Fibroblast of lung (primary cell): ENCODE measurements at regions not wholly inside any gene's neighbourhood (a gene's known extent, or its start where the extent isn't known, plus 50 kb on each side); places are given as distances from the start of the nearest gene placed in this dataset.
"Not testable (repeated sequence)": the region's sequence is repeated elsewhere in the genome, so short reads cannot be mapped to it uniquely, and the experiment has no call there.

Experiments used
- DNase-seq, 2 donors: peaks; one replicate each; pipeline versions ENCODE4 v3.0.0 to v3.0.0-alpha.2; 2010; ENCODE audit warnings: low read depth in 2 of 2
- H2AFZ ChIP-seq: 2 replicates; pipeline ENCODE4 v1.5.1; 2012; ENCODE audit warnings: low read length, control low read depth, inconsistent platforms
- H3K27ac ChIP-seq: 2 replicates; pipeline ENCODE4 v1.5.1; 2011; ENCODE audit warnings: low read length, control low read depth; ENCODE audit not compliant: insufficient read depth
- H3K27me3 ChIP-seq: 2 replicates; pipeline ENCODE4 v1.5.1; 2011; ENCODE audit warnings: mild to moderate bottlenecking, low read length; ENCODE audit not compliant: control insufficient read depth, insufficient read depth
- H3K36me3 ChIP-seq: 2 replicates; pipeline ENCODE4 v1.5.1; 2011; ENCODE audit warnings: low read length; ENCODE audit not compliant: control insufficient read depth, insufficient read depth
- H3K4me1 ChIP-seq: 2 replicates; pipeline ENCODE4 v1.5.1; 2011; ENCODE audit warnings: low read length; ENCODE audit not compliant: control insufficient read depth, insufficient read depth; ENCODE audit errors: extremely low read depth
- H3K4me2 ChIP-seq: 2 replicates; pipeline ENCODE4 v1.5.1; 2011; ENCODE audit warnings: low read length, control low read depth; ENCODE audit not compliant: insufficient read depth; ENCODE audit errors: extremely low read depth
- H3K4me3 ChIP-seq, 4 experiments: fragments of 200-600 bp in 1 of 4; sonication (generic) in 1 of 4; replicated peaks in 1 of 4; 2 replicates each; pipeline ENCODE4 v1.5.1; 2011 to 2016; ENCODE audit warnings: low read length in 4 of 4, low read depth in 3 of 4, mild to moderate bottlenecking in 3 of 4, control low read depth in 2 of 4, inconsistent platforms in 1 of 4, mixed read lengths in 1 of 4; ENCODE audit not compliant: insufficient read depth in 1 of 4; ENCODE audit errors: control extremely low read depth in 1 of 4
- H3K79me2 ChIP-seq: 2 replicates; pipeline ENCODE4 v1.5.1; 2012; ENCODE audit warnings: mild to moderate bottlenecking, low read length, inconsistent platforms; ENCODE audit not compliant: control insufficient read depth, insufficient read depth
- H3K9ac ChIP-seq: 2 replicates; pipeline ENCODE4 v1.5.1; 2011; ENCODE audit warnings: mild to moderate bottlenecking, low read length, control low read depth; ENCODE audit not compliant: insufficient read depth
- H3K9me3 ChIP-seq: 2 replicates; pipeline ENCODE4 v1.5.1; 2012; ENCODE audit warnings: low read depth, low read length; ENCODE audit not compliant: control insufficient read depth, insufficient read depth
- H4K20me1 ChIP-seq: 2 replicates; pipeline ENCODE4 v1.5.1; 2011; ENCODE audit warnings: low read length; ENCODE audit not compliant: control insufficient read depth, insufficient read depth; ENCODE audit errors: extremely low read depth
- CTCF ChIP-seq, 2 donors: IDR thresholded peaks in 1 of 2; conservative IDR thresholded peaks in 1 of 2; 1 replicate in 1 of 2; 2 replicates in 1 of 2; pipeline ENCODE4 v1.5.1; 2011 to 2012; ENCODE audit warnings: low read length in 2 of 2, control low read depth in 1 of 2, inconsistent platforms in 1 of 2, low read depth in 1 of 2, mild to moderate bottlenecking in 1 of 2
- EZH2 ChIP-seq: IDR thresholded peaks from 2 replicates; pipeline ENCODE4 v1.5.1; 2012; ENCODE audit warnings: low read length, control low read depth, mild to moderate bottlenecking; ENCODE audit errors: missing control alignments

GRCh38 chrY:26354191-26354590, 732.3 kb downstream of the CDY1 start:
- H3K4me2 ChIP-seq: no peak overlapping the region
- H3K9ac ChIP-seq: no peak overlapping the region
- no peak for TF ChIP-seq EZH2
- TF ChIP-seq CTCF (conservative IDR thresholded peaks at IDR 0.05 in 1 of 2, IDR thresholded peaks at IDR 0.05 in 1 of 2; ENCODE audit: low read depth in 1 of 2, low read length in 2 of 2): no peak
- DNase-seq: no peak
- no peaks in the 10 kb centered on the region for H3K36me3 ChIP-seq
- H3K4me3 ChIP-seq: no peak overlapping the region
- H3K4me1 ChIP-seq: no peaks in the 10 kb centered on the region
- no peaks in the 10 kb centered on the region for H3K27me3 ChIP-seq
- H4K20me1 ChIP-seq: no peaks in the 10 kb centered on the region
- no peak overlapping the region for H3K27ac ChIP-seq
- no peaks in the 10 kb centered on the region for H3K79me2 ChIP-seq
- no peaks in the 10 kb centered on the region for H3K9me3 ChIP-seq
- H2AFZ ChIP-seq: no peak overlapping the region

GRCh38 chrY:26359869-26360268, 738.0 kb downstream of the CDY1 start:
- not testable (repeated sequence) for H3K27me3 ChIP-seq, H3K9ac ChIP-seq, H4K20me1 ChIP-seq, H2AFZ ChIP-seq, H3K36me3 ChIP-seq, DNase-seq, H3K4me1 ChIP-seq, H3K79me2 ChIP-seq, H3K27ac ChIP-seq, H3K9me3 ChIP-seq, H3K4me3 ChIP-seq, H3K4me2 ChIP-seq

GRCh38 chrY:26360472-26360871, 738.6 kb downstream of the CDY1 start:
- not testable (repeated sequence) for H3K4me1 ChIP-seq, H3K4me3 ChIP-seq, H3K36me3 ChIP-seq, DNase-seq, H3K4me2 ChIP-seq, H3K79me2 ChIP-seq, H3K27ac ChIP-seq, H2AFZ ChIP-seq, H3K9me3 ChIP-seq, H4K20me1 ChIP-seq, H3K9ac ChIP-seq, H3K27me3 ChIP-seq

GRCh38 chrY:26363442-26363841, 741.5 kb downstream of the CDY1 start:
- H3K27me3 ChIP-seq, H3K27ac ChIP-seq, DNase-seq, H3K79me2 ChIP-seq, H3K9me3 ChIP-seq, H2AFZ ChIP-seq, H3K36me3 ChIP-seq, H3K4me1 ChIP-seq, H4K20me1 ChIP-seq, H3K4me3 ChIP-seq, H3K9ac ChIP-seq, H3K4me2 ChIP-seq: not testable (repeated sequence)

- not testable (repeated sequence) for H3K4me2 ChIP-seq, H3K4me1 ChIP-seq, H4K20me1 ChIP-seq, DNase-seq, H3K4me3 ChIP-seq, H2AFZ ChIP-seq, H3K9me3 ChIP-seq, H3K9ac ChIP-seq, H3K36me3 ChIP-seq, H3K27me3 ChIP-seq, H3K79me2 ChIP-seq, H3K27ac ChIP-seq
Measured at GRCh38 chrY:26366091-26366490, 744.2 kb downstream of the CDY1 start.

- DNase-seq, H3K4me2 ChIP-seq, H3K36me3 ChIP-seq, H3K27ac ChIP-seq, H2AFZ ChIP-seq, H4K20me1 ChIP-seq, H3K4me1 ChIP-seq, H3K4me3 ChIP-seq, H3K9me3 ChIP-seq, H3K9ac ChIP-seq, H3K79me2 ChIP-seq, H3K27me3 ChIP-seq: not testable (repeated sequence)
Measured at GRCh38 chrY:26372480-26372879, 750.6 kb downstream of the CDY1 start.
